ENCODE measurements at regions not wholly inside any gene's neighbourhood (a gene's known extent, or its start where the extent isn't known, plus 50 kb on each side); places are given as distances from the start of the nearest gene placed in this dataset.

- DNase-seq, result peak; percentile 94
Measured at GRCh38 chr16:62225675-62226074, 189.4 kb upstream of the CDH8 start.

DNA sequence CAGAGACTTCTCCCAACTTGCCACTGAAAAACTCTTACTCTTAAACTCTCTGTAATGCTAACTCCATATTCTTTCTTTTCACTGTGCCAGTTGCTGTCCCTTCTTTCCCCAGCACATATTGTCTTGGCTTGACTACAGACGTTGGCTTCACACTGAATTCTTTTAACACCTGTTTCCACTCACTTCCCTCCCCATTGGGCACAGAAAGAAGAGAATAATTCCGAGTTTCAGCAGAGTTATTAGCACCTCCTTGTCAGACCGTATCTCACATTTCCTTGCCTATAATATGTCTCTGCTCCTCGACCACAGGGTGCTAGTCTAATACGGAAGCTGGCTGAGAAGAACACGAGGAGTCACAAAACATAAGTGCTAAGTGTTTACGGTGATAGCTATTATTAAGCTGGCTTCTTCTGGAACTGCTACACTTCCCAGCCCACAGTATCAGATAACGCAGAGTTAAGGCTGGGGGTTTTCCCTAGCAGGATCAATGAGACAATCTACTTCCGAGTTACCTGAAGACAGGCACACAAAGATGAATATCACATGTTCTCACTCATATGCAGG, 188.5 kb upstream of the CDH8 start:
- DNase-seq, result no peak

GRCh38 chr16:62216837-62217236, 180.6 kb upstream of the CDH8 start:
- no peak for DNase-seq

- peak; percentile 39 for DNase-seq
Measured at GRCh38 chr16:62213763-62214162, 177.5 kb upstream of the CDH8 start.

GRCh38 chr16:62208934-62209333, 172.7 kb upstream of the CDH8 start:
- no peak for DNase-seq

- no peak for DNase-seq
Measured at GRCh38 chr16:62205459-62205858, 169.2 kb upstream of the CDH8 start.

DNA sequence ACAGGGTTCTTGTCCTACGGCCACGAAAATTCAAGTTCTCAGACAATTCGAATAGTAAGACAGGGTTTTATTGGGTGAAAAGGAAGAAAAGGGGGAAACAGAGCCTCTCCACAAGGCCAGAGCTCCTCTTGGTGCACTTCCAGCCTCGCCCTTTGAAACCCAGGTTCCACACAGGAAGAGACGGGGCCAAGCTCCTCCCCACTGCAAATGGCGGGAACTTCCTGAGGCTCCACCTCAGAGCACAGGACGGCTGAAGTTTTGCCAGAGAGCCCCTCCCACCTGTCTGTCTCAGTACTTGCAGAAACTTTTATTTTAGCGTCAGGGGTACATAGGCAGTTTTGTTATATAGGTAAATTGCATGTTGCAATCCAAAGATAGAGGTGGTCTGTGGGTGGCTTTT, 165.7 kb upstream of the CDH8 start:
- no peak for DNase-seq

- DNase-seq, result no peak
Measured at GRCh38 chr16:62194828-62195227, 158.6 kb upstream of the CDH8 start.

- DNase-seq, result peak; percentile 55
Measured at GRCh38 chr16:62190426-62190825, 154.2 kb upstream of the CDH8 start.

DNA sequence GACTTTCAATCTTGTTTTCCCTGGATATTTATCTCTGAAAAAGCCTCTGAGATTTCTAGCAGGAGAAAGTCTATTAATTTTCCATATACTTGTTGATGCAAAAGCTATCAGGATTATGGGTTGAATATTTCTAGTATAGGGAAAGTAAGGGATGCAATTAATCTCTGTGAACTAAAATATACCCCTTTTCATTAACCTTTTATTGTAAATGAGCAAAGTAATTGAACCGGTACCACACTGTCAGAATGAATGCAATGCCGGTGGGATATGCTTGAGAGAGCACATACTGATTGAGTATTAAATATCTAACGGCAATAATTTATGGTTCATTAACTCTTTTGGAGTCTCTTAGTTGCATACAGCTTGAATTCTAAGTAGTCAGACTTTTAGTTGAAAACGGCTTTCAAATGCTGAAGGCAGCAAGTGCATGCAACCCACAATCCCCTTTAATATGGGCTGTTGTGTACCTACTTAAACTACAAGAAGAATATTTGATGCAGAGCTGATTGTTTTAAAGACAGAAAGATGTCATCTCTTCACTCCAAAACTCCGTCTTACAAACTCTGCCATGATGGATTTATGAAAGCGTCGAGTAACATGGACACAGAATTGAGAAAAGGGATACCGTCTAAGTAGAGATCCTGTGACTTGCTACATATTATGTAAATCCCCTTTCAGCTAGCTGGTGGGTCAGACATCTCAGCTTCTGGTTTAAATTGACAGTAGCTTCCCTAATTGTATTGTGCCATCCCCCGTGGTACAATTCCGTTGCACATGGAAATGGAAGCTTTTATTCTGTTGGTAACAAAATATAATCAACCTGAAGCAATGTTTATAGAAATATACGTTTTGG, 141.3 kb upstream of the CDH8 start:
- DNase-seq, result no peak

DNA sequence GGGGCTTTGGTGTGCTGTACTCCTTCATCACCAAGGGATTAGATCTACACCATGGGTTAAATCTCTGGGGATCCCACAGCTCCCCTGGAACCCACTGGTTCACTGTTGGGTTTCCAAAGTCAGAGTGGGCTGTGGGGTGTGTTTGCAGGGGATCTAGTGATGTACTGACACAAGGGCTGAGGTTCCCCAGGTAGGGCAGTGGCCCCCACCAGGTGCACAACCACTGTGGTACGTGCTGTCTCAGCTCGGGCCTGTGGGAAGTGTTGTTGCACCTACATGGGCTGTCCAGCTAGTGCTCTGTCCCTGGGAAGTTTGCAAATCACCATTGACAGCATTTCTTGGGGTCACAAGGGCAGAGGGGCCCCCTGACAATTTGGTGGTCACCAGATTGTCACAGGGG, 134.4 kb upstream of the CDH8 start:
- DNase-seq, result no peak

DNA sequence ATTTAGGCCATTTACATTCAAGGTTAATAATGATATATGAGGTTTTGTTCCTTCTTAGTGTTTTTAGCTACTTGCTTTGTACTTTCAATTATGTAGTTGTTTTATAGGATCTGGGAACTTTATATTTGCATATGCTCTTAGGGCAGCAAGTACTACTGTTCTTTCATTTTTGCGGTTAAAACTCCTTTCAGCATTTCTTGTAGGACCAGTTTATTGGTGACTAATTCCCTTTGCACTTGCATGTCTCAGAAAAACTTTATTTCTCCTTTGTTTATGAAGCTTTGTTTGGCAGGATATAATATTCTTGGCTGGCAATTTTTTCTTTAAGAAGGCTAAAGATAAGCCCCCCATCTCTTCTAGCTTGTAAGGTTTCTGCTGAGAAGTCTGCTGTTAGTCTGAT, 131.3 kb upstream of the CDH8 start:
- no peak for DNase-seq

GRCh38 chr16:62157544-62157943, 121.3 kb upstream of the CDH8 start:
- DNase-seq, result no peak

- no peak for DNase-seq
Measured at GRCh38 chr16:62156971-62157370, 120.7 kb upstream of the CDH8 start.

GRCh38 chr16:62149631-62150030, 113.4 kb upstream of the CDH8 start:
- DNase-seq, result no peak

- DNase-seq, result no peak
Measured at GRCh38 chr16:62137996-62138395, 101.8 kb upstream of the CDH8 start.

DNA sequence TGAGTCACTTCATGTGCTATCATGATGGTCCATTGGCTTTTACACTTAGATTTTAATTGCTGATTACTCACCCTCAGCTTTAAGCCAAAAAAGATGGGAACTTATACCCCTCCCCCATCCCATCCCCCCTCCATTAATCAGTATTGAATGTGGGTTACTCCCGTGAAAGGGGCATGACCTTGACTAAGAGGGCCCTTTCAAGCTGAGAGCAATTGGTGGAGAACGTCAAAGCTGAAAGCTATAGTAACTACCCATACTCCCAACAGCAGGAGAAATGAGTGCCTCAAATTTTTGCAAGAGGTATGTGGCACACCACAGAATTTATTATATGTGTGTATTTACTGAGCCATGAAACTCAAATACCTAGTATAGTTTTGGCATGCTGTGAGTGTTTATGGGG, 99.7 kb upstream of the CDH8 start:
- no peak for DNase-seq

DNA sequence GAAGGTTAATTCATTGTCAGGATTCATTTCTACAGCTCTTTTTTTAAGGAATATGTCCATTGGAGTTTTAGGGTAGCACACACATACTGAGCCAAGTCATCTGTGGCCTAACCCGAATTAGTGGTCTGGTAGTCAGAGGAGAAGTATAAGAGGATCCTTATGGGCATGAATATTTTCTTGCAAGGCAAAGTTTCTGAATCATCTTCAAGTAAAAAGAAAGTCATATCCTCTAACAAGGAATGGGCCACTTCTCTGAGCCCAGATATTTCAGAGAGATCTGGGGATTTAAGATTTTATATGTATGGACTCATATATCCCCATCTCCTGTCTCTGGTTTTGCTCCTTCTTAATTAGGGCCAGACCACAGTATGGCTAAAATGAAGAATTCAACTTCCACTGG, 99.2 kb upstream of the CDH8 start:
- DNase-seq, result no peak

DNA sequence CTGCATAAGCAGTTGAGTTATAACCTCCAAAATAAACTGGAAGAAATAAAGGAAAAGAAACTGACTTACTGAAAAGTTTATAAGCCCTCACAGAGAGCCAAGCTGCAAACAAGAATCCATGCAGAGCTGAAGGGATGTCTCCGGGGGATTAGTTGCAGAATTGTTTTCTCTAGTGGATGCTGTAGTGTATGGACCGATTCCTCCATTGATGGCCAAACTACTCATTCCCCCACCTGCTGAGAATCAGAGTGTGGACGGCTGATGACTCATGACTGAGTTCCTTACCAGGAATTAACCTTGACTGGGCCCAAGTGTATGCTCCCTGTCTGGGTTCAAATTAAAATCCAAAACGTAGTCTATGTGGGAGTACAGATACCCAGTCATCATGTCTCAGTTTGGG, 93.9 kb upstream of the CDH8 start:
- DNase-seq, result no peak

- DNase-seq, result no peak
Measured at GRCh38 chr16:62105244-62105643, 69.0 kb upstream of the CDH8 start.

- no peak for DNase-seq
Measured at GRCh38 chr16:62102588-62102987, 66.3 kb upstream of the CDH8 start.

GRCh38 chr16:62100651-62101050, 64.4 kb upstream of the CDH8 start:
- DNase-seq, result no peak

- no peak for DNase-seq
Measured at GRCh38 chr16:62089715-62090114, 53.5 kb upstream of the CDH8 start.

DNA sequence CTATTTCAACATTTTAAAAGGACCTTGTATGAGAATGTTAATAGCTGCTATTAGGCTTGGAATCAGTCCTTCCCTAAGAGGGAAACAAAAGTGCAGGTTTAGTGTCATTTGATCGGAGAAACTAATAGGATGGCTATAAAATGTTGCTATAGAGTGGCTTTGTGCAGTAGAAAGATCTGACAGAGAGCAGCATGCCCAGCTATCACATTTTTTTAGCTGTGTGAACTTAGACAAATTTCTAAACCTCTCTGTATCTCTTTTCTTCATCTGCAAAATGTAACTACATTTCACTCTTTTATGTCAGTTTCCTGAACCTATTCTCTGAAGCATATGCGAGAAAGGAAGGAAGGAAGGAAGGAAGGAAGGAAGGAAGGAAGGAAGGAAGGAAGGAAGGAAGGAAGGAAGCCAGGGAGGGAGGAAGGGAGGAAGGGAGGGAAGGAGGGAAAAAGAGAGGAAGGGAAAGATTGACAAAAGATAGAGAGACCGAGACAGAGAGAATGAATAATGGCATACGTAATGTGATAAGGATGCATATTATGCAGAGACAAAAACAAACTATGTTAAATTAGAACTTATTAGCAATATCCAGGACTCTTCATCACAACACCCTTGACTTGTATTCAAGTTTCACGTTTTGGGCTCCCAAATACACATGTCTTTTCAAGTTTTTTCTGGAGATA, 52.6 kb upstream of the CDH8 start:
- no peak for DNase-seq

All from DMS53 (cell line).